ENCODE measurements at regions not wholly inside any gene's neighbourhood (a gene's known extent, or its start where the extent isn't known, plus 50 kb on each side); places are given as distances from the start of the nearest gene placed in this dataset.

DNA sequence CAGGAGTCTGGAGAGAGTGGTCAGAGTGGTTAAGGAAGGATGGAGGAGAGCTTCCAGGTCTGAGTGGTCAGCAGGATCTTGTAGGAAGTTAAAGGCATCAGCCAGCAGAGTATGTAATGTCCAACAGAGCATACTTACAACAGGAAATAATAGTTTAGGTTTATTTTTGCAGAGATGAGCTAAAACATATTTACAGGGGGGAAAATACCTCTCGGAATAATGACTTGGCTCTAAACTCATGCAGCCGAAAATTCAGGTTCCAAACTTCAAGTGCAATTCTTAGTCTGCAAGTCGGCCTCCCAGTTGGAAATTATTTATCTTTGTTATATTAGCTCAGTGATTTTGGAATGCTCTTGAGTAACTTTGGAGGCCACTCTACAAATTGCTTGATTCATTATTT is 385.0 kb upstream of the C2CD4B start:
- no peaks in the 10 kb centered on the region for H3K9me3 ChIP-seq
- no peak overlapping the region for H3K27ac ChIP-seq
- H3K36me3 ChIP-seq = no peaks in the 10 kb centered on the region
- TF ChIP-seq, protein P1, sequence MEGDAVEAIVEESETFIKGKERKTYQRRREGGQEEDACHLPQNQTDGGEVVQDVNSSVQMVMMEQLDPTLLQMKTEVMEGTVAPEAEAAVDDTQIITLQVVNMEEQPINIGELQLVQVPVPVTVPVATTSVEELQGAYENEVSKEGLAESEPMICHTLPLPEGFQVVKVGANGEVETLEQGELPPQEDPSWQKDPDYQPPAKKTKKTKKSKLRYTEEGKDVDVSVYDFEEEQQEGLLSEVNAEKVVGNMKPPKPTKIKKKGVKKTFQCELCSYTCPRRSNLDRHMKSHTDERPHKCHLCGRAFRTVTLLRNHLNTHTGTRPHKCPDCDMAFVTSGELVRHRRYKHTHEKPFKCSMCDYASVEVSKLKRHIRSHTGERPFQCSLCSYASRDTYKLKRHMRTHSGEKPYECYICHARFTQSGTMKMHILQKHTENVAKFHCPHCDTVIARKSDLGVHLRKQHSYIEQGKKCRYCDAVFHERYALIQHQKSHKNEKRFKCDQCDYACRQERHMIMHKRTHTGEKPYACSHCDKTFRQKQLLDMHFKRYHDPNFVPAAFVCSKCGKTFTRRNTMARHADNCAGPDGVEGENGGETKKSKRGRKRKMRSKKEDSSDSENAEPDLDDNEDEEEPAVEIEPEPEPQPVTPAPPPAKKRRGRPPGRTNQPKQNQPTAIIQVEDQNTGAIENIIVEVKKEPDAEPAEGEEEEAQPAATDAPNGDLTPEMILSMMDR (IDR thresholded peaks at IDR 0.05) = no peak
- DNase-seq (ENCODE audit: low spot score) = no peak
- H3K4me3 ChIP-seq = no peak overlapping the region
- no peaks in the 10 kb centered on the region for H3K27me3 ChIP-seq
- peaks cover 0 to 31% of the 10 kb centered on the region in 2 donors for H3K4me1 ChIP-seq

- H3K4me1 ChIP-seq = peaks cover 0 to 7% of the 10 kb centered on the region in 2 donors
- no peaks in the 10 kb centered on the region for H3K27me3 ChIP-seq
- H3K4me3 ChIP-seq = no peak overlapping the region
- H3K9me3 ChIP-seq = no peaks in the 10 kb centered on the region
- DNase-seq (ENCODE audit: low spot score) = no peak
- no peak overlapping the region for H3K27ac ChIP-seq
- TF ChIP-seq, protein P1 (IDR thresholded peaks at IDR 0.05) = no peak
- no peaks in the 10 kb centered on the region for H3K36me3 ChIP-seq
These were observed 387.4 kb upstream of the C2CD4B start for GRCh38 chr15:62552444-62552843.

GRCh38 chr15:62553911-62554563 is 389.0 kb upstream of the C2CD4B start:
- Histone ChIP-seq H3K4me1 (peaks cover 0 to 9% of the 10 kb centered on the region in 2 donors), H3K27me3 (no peaks in the 10 kb centered on the region), H3K36me3 (no peaks in the 10 kb centered on the region), H3K4me3 (no peak overlapping the region), H3K9me3 (no peaks in the 10 kb centered on the region), H3K27ac (no peak overlapping the region)
- TF ChIP-seq, protein P1 (IDR thresholded peaks at IDR 0.05) = no peak
- no peak for DNase-seq (ENCODE audit: low spot score)

- Histone ChIP-seq H3K27me3 (no peaks in the 10 kb centered on the region), H3K4me1 (peaks cover 0 to 22% of the 10 kb centered on the region in 2 donors), H3K27ac (peak overlapping the region; percentile 13 to 38), H3K4me3 (no peak overlapping the region), H3K9me3 (no peaks in the 10 kb centered on the region), H3K36me3 (no peaks in the 10 kb centered on the region)
- TF ChIP-seq, protein P1 (IDR thresholded peaks at IDR 0.05) = no peak
- DNase-seq (ENCODE audit: low spot score) = peak; percentile 65
These were observed 393.7 kb upstream of the C2CD4B start for GRCh38 chr15:62558640-62559380.

DNA sequence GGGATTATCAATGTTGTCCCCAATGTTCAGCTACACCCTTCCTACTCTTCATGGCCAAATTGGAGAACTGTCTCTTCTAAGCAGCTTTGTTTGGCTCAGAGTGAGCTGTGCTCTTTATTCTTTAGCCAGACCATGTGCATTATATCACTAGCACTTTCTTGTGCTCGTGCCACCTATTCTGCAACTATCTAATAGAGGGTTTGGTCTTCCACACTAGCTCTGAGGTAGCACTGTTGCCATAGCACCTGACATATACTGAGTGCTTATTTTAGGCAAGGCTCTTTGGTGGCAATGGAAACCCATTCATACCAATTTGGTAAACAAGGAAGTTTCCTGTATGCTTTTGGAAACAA is 394.3 kb upstream of the C2CD4B start:
- H3K9me3 ChIP-seq = no peaks in the 10 kb centered on the region
- peak overlapping the region; percentile 13 to 38 for H3K27ac ChIP-seq
- H3K36me3 ChIP-seq = no peaks in the 10 kb centered on the region
- TF ChIP-seq, protein P1 (IDR thresholded peaks at IDR 0.05) = no peak
- DNase-seq (ENCODE audit: low spot score) = no peak
- H3K27me3 ChIP-seq = no peaks in the 10 kb centered on the region
- peaks cover 0 to 22% of the 10 kb centered on the region in 2 donors for H3K4me1 ChIP-seq
- no peak overlapping the region for H3K4me3 ChIP-seq

Data from right atrium auricular region (tissue), 2 donors.